Spinal cord (tissue), 9 donors: ENCODE measurements at regions not wholly inside any gene's neighbourhood (a gene's known extent, or its start where the extent isn't known, plus 50 kb on each side); places are given as distances from the start of the nearest gene placed in this dataset.

Experiments used
- DNase-seq, 6 donors: peaks; one replicate each; pipeline versions ENCODE4 v3.0.0 to v3.0.0-alpha.2; 2013 to 2015; ENCODE audit warnings: low spot score in 6 of 6, low read depth in 4 of 6
- H3K27ac ChIP-seq: one replicate; pipeline ENCODE4 v1.5.1; 2013; ENCODE audit warnings: low read depth, low read length, control low read depth
- H3K27me3 ChIP-seq: one replicate; pipeline ENCODE4 v1.6.1; 2013; ENCODE audit warnings: low read length; ENCODE audit not compliant: control insufficient read depth, insufficient read depth
- H3K36me3 ChIP-seq: one replicate; pipeline ENCODE4 v1.6.1; 2013; ENCODE audit warnings: low read length; ENCODE audit not compliant: control insufficient read depth, insufficient read depth
- H3K4me1 ChIP-seq: one replicate; pipeline ENCODE4 v1.6.1; 2013; ENCODE audit warnings: low read length; ENCODE audit not compliant: control insufficient read depth, insufficient read depth
- H3K4me3 ChIP-seq: one replicate; pipeline ENCODE4 v1.5.1; 2013; ENCODE audit warnings: low read depth, low read length, control low read depth
- H3K9me3 ChIP-seq: one replicate; pipeline ENCODE4 v1.6.1; 2013; ENCODE audit warnings: low read length; ENCODE audit not compliant: control insufficient read depth, insufficient read depth
- WGBS: methylation state at CpG from one replicate; pipeline ENCODE4 v1.1.5; 2013; ENCODE audit warnings: missing lambda C conversion rate; ENCODE audit not compliant: insufficient coverage; 5-methylcytosine and 5-hydroxymethylcytosine counted together
- donor health status: healthy.

DNA sequence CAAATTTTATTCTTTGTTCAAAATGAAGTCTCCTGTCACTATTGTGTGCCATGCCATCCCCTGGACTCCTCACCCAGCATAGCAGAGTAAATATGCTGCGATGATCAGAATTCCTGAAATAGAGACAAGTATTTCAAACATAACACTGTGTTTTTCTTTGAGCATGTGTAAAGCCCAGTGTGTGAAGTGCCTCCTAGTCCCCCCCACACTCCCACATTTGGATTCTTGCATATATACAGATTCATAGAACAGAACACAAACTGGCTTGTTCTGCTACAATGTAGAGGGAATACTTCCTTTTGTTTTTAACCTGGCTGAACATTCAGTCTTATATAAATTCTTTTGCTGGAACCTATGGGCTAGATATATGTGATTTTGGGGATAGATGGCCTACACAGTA lies 84.9 kb downstream of the NUDT12 start:
- DNase-seq = no peak
- Histone ChIP-seq H3K4me3 (no peak overlapping the region), H3K27ac (no peak overlapping the region), H3K9me3 (no peaks in the 10 kb centered on the region), H3K36me3 (no peaks in the 10 kb centered on the region), H3K27me3 (no peaks in the 10 kb centered on the region), H3K4me1 (no peaks in the 10 kb centered on the region)
- no CpG with 5 or more reads among the region's 1 CpG for WGBS

GRCh38 chr5:103476811-103477210 lies 85.8 kb downstream of the NUDT12 start:
- no peak for DNase-seq

GRCh38 chr5:103475629-103476240 lies 86.9 kb downstream of the NUDT12 start:
- Histone ChIP-seq H3K27ac (no peak overlapping the region), H3K36me3 (no peaks in the 10 kb centered on the region), H3K9me3 (no peaks in the 10 kb centered on the region), H3K4me1 (no peaks in the 10 kb centered on the region), H3K27me3 (no peaks in the 10 kb centered on the region), H3K4me3 (no peak overlapping the region)
- WGBS = no CpG with 5 or more reads among the region's 4 CpGs
- DNase-seq = peak; percentile 45 to 93 (median 57)

More at GRCh38 chr5:103476811-103477210, 85.8 kb downstream of the NUDT12 start:
- H3K36me3 ChIP-seq = no peaks in the 10 kb centered on the region
- H3K27me3 ChIP-seq = no peaks in the 10 kb centered on the region
- H3K27ac ChIP-seq = no peak overlapping the region
- 74% methylated on average over 5 of the region's 5 CpGs for WGBS
- no peak overlapping the region for H3K4me3 ChIP-seq
- no peaks in the 10 kb centered on the region for H3K4me1 ChIP-seq
- no peaks in the 10 kb centered on the region for H3K9me3 ChIP-seq

GRCh38 chr5:103474677-103475076 lies 87.9 kb downstream of the NUDT12 start:
- peak in 1 of 6 donors; percentile 49 for DNase-seq
- no peaks in the 10 kb centered on the region for H3K36me3 ChIP-seq
- H3K27me3 ChIP-seq = no peaks in the 10 kb centered on the region
- no peaks in the 10 kb centered on the region for H3K9me3 ChIP-seq
- no peak overlapping the region for H3K27ac ChIP-seq
- no CpG with 5 or more reads among the region's 1 CpG for WGBS
- H3K4me3 ChIP-seq = no peak overlapping the region
- H3K4me1 ChIP-seq = no peaks in the 10 kb centered on the region

- no peak overlapping the region for H3K27ac ChIP-seq
- no peaks in the 10 kb centered on the region for H3K4me1 ChIP-seq
- no peak overlapping the region for H3K4me3 ChIP-seq
- DNase-seq = no peak
- no peaks in the 10 kb centered on the region for H3K36me3 ChIP-seq
- no peaks in the 10 kb centered on the region for H3K9me3 ChIP-seq
- no peaks in the 10 kb centered on the region for H3K27me3 ChIP-seq
Observed at GRCh38 chr5:103473725-103474124, 88.9 kb downstream of the NUDT12 start.

- no peak overlapping the region for H3K27ac ChIP-seq
- no peak overlapping the region for H3K4me3 ChIP-seq
- H3K9me3 ChIP-seq = no peaks in the 10 kb centered on the region
- no peaks in the 10 kb centered on the region for H3K4me1 ChIP-seq
- H3K27me3 ChIP-seq = no peaks in the 10 kb centered on the region
- H3K36me3 ChIP-seq = no peaks in the 10 kb centered on the region
- DNase-seq = no peak
- WGBS = no CpG with 5 or more reads among the region's 1 CpG
Observed at GRCh38 chr5:103472830-103473229, 89.8 kb downstream of the NUDT12 start.

DNA sequence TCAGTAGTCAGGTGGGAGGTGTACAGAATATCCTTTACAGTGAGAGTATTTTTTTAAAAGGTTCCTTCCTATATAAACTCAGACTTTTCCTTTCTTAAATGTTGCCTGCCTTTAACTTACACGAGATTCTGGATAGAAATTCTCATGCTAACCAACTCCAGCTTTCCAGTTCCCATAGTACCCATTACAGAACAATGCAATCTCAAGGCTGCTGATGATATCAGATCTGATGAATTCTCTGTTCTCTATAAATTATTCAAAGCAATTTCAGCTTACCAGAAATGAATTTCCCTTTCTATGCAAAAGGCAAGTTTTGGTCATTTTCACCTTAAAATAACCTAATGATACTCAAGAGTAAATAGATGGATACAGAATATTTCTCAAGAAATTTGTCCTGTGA lies 90.3 kb downstream of the NUDT12 start:
- Histone ChIP-seq H3K27me3 (no peaks in the 10 kb centered on the region), H3K9me3 (no peaks in the 10 kb centered on the region), H3K4me1 (no peaks in the 10 kb centered on the region), H3K27ac (no peak overlapping the region), H3K4me3 (no peak overlapping the region), H3K36me3 (no peaks in the 10 kb centered on the region)
- no peak for DNase-seq
- 60% methylated on average over 1 of the region's 1 CpG for WGBS

- H3K4me3 ChIP-seq = no peak overlapping the region
- no peak for DNase-seq
- no peaks in the 10 kb centered on the region for H3K36me3 ChIP-seq
- H3K9me3 ChIP-seq = no peaks in the 10 kb centered on the region
- WGBS = 100% methylated on average over 2 of the region's 3 CpGs
- no peaks in the 10 kb centered on the region for H3K27me3 ChIP-seq
- H3K4me1 ChIP-seq = peaks cover 2% of the 10 kb centered on the region
- H3K27ac ChIP-seq = no peak overlapping the region
Observed at GRCh38 chr5:103469288-103470040, 93.1 kb downstream of the NUDT12 start.

DNA sequence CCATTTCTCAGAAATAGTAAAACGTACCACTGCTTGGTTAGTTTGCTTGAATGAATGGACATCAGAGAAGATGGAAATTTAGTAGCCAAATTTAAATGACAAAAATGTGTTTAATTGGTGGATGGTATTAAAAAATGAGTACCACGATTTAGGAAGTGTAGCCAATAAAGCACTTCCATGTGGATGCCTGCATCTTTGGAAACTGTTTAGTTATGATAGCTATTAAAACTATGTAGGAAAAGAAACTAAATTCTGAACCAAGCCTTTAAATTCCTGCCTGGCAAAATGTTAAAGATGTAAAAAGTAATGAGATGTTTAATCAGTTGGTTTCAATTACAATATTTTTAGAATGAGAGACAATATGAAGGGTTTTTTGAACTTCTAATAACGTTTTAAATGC lies 94.8 kb downstream of the NUDT12 start:
- H3K27ac ChIP-seq = no peak overlapping the region
- whole genome bisulfite sequencing = 100% methylated on average over 1 of the region's 3 CpGs
- no peaks in the 10 kb centered on the region for H3K36me3 ChIP-seq
- H3K4me1 ChIP-seq = peaks cover 7% of the 10 kb centered on the region
- H3K9me3 ChIP-seq = no peaks in the 10 kb centered on the region
- DNase-seq = no peak
- H3K4me3 ChIP-seq = no peak overlapping the region
- H3K27me3 ChIP-seq = no peaks in the 10 kb centered on the region

- Histone ChIP-seq H3K9me3 (no peaks in the 10 kb centered on the region), H3K27me3 (no peaks in the 10 kb centered on the region), H3K36me3 (no peaks in the 10 kb centered on the region), H3K4me1 (peaks cover 7% of the 10 kb centered on the region), H3K4me3 (no peak overlapping the region), H3K27ac (no peak overlapping the region)
- DNase-seq = no peak
Observed at GRCh38 chr5:103466495-103466894, 96.1 kb downstream of the NUDT12 start.
